Muscle of back (tissue), 3 donors: ENCODE measurements at regions not wholly inside any gene's neighbourhood (a gene's known extent, or its start where the extent isn't known, plus 50 kb on each side); places are given as distances from the start of the nearest gene placed in this dataset.
A peak's percentile ranks its signal among the peaks of the same experiment; 100 is the strongest.

Experiments
- DNase-seq, 3 donors: peaks; one replicate each; pipeline versions ENCODE4 v3.0.0 to v3.0.0-alpha.2; 2013

GRCh38 chr3:46146548-46146947 is 61.6 kb downstream of the CCR1 start:
- DNase-seq = no peak

GRCh38 chr3:46146021-46146420 is 62.1 kb downstream of the CCR1 start:
- no peak for DNase-seq

- DNase-seq = no peak
These were observed 63.0 kb downstream of the CCR1 start for GRCh38 chr3:46145147-46145546.

GRCh38 chr3:46143951-46144473 is 64.1 kb downstream of the CCR1 start:
- DNase-seq = peak in 1 of 3 donors; percentile 48

- DNase-seq = no peak
These were observed 66.3 kb downstream of the CCR1 start for GRCh38 chr3:46141813-46142212.

GRCh38 chr3:46138581-46138980 is 69.5 kb downstream of the CCR1 start:
- no peak for DNase-seq

GRCh38 chr3:46135475-46135874 is 72.6 kb downstream of the CCR1 start:
- DNase-seq = no peak

- DNase-seq = no peak
These were observed 74.8 kb downstream of the CCR1 start for GRCh38 chr3:46133285-46133684.

- DNase-seq = no peak
These were observed 75.5 kb downstream of the CCR1 start for GRCh38 chr3:46132565-46132964.

GRCh38 chr3:46131884-46132450 is 76.1 kb downstream of the CCR1 start:
- no peak for DNase-seq

- DNase-seq = peak in 1 of 3 donors; percentile 20
These were observed 77.3 kb downstream of the CCR1 start for GRCh38 chr3:46130631-46131310.

GRCh38 chr3:46129588-46130272 is 78.4 kb downstream of the CCR1 start:
- DNase-seq = no peak

- peak in 1 of 3 donors; percentile 62 for DNase-seq
These were observed 80.6 kb downstream of the CCR1 start for GRCh38 chr3:46127503-46127902.

GRCh38 chr3:46124216-46125177 is 83.6 kb downstream of the CCR1 start:
- peak in 1 of 3 donors; percentile 21 for DNase-seq

GRCh38 chr3:46123646-46124045 is 84.5 kb downstream of the CCR1 start:
- no peak for DNase-seq

GRCh38 chr3:46122091-46122490 is 86.0 kb downstream of the CCR1 start:
- no peak for DNase-seq

- no peak for DNase-seq
These were observed 87.1 kb downstream of the CCR1 start for GRCh38 chr3:46120983-46121382.

- no peak for DNase-seq
These were observed 88.2 kb downstream of the CCR1 start for GRCh38 chr3:46119709-46120498.

GRCh38 chr3:46119253-46119652 is 88.9 kb downstream of the CCR1 start:
- no peak for DNase-seq

- DNase-seq = no peak
These were observed 89.7 kb upstream of the XCR1 start for GRCh38 chr3:46116996-46117395.
